Glomerular visceral epithelial cell (primary cell): ENCODE measurements at regions not wholly inside any gene's neighbourhood (a gene's known extent, or its start where the extent isn't known, plus 50 kb on each side); places are given as distances from the start of the nearest gene placed in this dataset.
"Not testable (repeated sequence)": the region's sequence is repeated elsewhere in the genome, so short reads cannot be mapped to it uniquely, and the experiment has no call there.

ENCODE experiments used
- DNase-seq: peaks from one replicate; pipeline ENCODE4 v3.0.0-alpha.2; 2016; ENCODE audit errors: extremely low spot score

GRCh38 chr21:38614558-38614957, 116.3 kb upstream of the ERG start:
- DNase-seq, result no peak

- DNase-seq, result no peak
Observed at GRCh38 chr21:38619480-38619879, 121.2 kb upstream of the ERG start.

GRCh38 chr21:38619992-38620479, 121.8 kb upstream of the ERG start:
- no peak for DNase-seq

- DNase-seq, result no peak
Observed at GRCh38 chr21:38621132-38621531, 122.9 kb upstream of the ERG start.

GRCh38 chr21:38622081-38622826, 124.0 kb upstream of the ERG start:
- no peak for DNase-seq

- no peak for DNase-seq
Observed at GRCh38 chr21:38622827-38623209, 124.5 kb upstream of the ERG start.

GRCh38 chr21:38623552-38623951, 125.3 kb upstream of the ERG start:
- DNase-seq, result no peak

- no peak for DNase-seq
Observed at GRCh38 chr21:38625000-38625399, 126.7 kb upstream of the ERG start.

GRCh38 chr21:38626306-38626705, 128.0 kb upstream of the ERG start:
- no peak for DNase-seq

GRCh38 chr21:38628349-38628748, 130.1 kb upstream of the ERG start:
- no peak for DNase-seq

GRCh38 chr21:38631206-38631605, 132.9 kb upstream of the ERG start:
- DNase-seq, result no peak

GRCh38 chr21:38631676-38632075, 133.4 kb upstream of the ERG start:
- DNase-seq, result no peak

- no peak for DNase-seq
Observed at GRCh38 chr21:38637161-38637560, 138.9 kb upstream of the ERG start.

GRCh38 chr21:38639571-38640354, 141.5 kb upstream of the ERG start:
- no peak for DNase-seq

- DNase-seq, result not testable (repeated sequence)
Observed at GRCh38 chr21:38640355-38640742, 142.1 kb upstream of the ERG start.

- DNase-seq, result no peak
Observed at GRCh38 chr21:38643404-38644023, 145.2 kb upstream of the ERG start.

- DNase-seq, result peak; percentile 65
Observed at GRCh38 chr21:38645282-38645681, 147.0 kb upstream of the ERG start.

GRCh38 chr21:38646213-38646837, 148.0 kb upstream of the ERG start:
- DNase-seq, result no peak

- DNase-seq, result no peak
Observed at GRCh38 chr21:38649120-38649519, 150.8 kb upstream of the ERG start.

- DNase-seq, result no peak
Observed at GRCh38 chr21:38651570-38651969, 153.3 kb upstream of the ERG start.

GRCh38 chr21:38652396-38652795, 153.3 kb upstream of the ETS2 start:
- no peak for DNase-seq

- no peak for DNase-seq
Observed at GRCh38 chr21:38654580-38654979, 151.1 kb upstream of the ETS2 start.
